HuH-7.5 (cell line): ENCODE measurements at regions not wholly inside any gene's neighbourhood (a gene's known extent, or its start where the extent isn't known, plus 50 kb on each side); places are given as distances from the start of the nearest gene placed in this dataset.
"Not testable (repeated sequence)": the region's sequence is repeated elsewhere in the genome, so short reads cannot be mapped to it uniquely, and the experiment has no call there.

Experiments
- DNase-seq: peaks from one replicate; pipeline ENCODE4 v3.0.0; 2011; ENCODE audit warnings: low spot score

DNA sequence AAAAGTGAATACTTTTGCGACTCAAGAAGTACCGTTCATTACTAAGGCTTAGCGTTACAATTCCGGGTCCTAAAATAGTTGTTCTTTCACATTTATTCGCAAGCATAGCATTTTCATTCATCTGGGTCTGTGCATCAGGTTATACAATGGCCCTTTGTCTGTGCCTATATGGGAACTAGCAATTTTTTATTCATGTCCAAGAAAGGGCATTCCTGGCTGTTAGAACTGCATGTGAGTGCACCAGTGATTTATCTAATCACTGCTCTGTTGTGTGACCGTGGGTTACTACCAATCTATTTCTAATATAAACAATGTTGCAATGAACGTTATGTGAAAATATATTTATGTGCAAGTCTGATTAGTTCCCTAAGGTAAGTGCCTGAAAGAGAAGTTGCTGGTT, 63.8 kb downstream of the SPANXA1 start:
- not testable (repeated sequence) for DNase-seq

- DNase-seq, result not testable (repeated sequence)
These were observed 108.8 kb downstream of the SPANXA1 start for GRCh38 chrX:141475788-141476187.

DNA sequence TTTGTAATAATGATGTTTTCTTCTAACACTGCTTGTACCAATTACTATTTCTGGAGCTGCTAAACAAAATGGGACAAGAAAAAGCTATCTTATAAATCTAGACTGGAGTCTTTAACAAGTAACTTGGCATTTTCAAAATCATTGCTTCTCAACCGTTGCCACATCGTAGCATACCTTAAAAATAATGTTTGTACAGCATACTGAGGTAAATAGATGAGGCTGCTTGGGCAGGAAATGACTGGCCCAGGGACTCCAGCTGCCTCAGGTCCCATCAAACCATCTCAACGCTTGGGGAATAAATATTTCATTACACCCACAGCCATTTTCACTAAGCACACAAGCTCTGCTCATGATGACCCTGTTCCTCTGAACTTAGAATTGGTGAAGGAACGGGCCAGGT, 115.1 kb downstream of the SPANXA1 start:
- DNase-seq, result no peak

DNA sequence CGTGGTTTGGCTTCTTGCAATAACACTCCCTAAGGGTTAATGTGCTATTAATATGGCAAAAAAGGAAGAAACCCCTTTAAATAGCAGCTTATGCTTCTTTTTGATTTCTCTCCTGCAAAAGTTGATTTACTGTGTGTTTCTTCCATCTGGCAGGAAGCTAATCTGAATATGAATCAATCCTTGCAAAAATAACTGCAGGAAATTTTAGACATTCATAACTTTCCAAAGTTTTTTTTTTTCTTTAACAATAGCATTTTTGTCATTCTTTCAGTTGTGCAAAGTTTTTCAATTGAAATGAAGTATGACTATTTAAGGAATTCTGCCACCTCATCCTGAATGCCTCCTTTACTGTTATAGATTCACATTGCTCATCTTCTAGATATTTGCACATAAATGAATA, 115.6 kb downstream of the SPANXA1 start:
- DNase-seq, result no peak

- no peak for DNase-seq
These were observed 117.1 kb downstream of the SPANXA1 start for GRCh38 chrX:141467442-141467841.

DNA sequence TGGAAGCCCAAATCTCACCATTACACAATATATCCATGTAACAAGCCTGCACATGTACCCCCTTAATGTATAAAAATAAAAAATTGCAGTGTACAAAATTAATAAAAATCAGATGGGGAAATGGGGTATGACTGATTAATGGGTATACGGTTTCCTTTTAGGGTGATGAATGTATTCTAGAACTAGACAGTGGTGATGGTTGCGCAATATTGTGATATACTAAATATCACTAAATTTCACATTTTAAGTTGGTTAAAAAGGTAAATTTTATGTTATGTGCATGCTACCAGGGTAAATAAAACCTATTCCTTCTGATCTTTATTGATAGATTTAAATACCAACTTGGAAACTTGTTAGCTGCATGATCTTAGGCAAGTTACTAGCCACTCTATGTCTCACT, 129.4 kb downstream of the SPANXA1 start:
- no peak for DNase-seq

DNA sequence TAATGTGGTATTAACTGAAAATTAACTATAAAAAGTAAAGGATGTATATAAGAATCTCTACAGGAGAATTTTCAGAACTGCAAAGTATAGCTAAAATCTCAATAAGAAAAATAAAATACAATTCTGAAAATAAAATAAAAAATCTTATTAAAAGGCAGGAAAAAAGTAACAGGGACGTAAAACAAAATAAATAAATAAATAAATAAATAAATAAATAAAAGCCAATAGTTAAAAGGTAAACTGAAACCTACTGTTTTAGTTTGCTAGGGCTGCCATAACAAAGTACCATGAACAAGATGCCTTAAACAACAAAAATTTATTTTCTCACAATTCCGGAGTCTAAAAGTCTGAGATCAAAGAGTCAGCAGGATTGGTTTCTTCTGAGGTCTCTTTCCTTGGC, 140.6 kb downstream of the SPANXA1 start:
- DNase-seq, result no peak

DNA sequence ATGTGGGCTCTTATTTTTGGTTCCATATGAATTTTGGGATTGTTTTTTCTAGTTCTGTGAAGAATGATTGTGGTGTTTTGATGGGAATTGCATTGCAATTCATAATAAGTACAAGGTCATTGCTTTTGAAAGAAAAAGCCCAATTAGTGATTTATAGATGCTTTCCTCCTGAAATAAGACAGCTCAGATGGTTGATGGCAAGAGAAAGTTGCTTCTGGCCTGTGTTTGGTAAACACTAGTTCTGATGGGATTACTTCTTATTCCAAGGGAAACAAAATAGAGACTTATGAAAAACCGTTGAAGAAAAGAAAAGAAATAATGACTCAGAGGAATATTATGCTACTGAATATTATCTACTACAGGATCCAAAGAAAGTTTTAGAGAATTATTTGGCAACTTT, 144.9 kb downstream of the SPANXA1 start:
- DNase-seq, result no peak

- no peak for DNase-seq
These were observed 168.6 kb downstream of the SPANXA1 start for GRCh38 chrX:141415889-141416288.

- peak; percentile 1 for DNase-seq
These were observed 163.7 kb upstream of the SPANXC start for GRCh38 chrX:141405853-141406492.

- DNase-seq, result no peak
These were observed 163.2 kb upstream of the SPANXC start for GRCh38 chrX:141405486-141405852.

DNA sequence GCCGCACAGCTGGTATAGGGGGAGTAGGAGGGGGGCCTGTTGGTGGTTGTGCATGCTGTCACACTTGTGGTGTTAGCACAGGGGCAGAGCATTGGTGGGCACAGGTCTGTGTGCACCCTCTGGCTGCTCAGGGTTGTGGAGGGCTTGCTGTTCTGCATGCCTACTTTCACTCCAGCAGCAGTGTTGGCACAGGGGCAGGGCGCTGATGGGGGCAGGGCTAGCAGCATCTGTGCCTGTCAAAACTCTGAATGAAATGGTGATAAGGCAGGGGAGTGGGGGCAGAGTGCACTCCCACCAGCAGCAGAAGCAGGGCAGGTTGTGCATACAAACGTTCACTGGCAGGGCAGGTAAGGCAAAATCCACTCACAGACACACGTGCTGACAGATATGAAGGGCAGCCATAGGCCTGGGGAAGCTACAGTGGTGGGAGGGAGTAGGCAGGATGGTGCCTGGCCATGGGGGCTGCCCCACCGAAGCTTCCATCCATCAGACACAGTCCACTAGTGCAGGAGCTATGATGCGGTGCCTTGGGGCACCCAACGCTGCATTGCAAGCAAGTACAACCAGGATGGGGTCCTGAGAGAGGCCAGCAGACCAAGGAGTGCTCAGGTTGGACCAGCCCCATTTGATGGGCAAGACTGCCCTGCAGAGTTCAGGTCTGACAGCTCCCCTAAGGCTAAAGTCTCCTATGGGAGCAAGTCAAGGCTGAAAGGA, 160.7 kb upstream of the SPANXC start:
- DNase-seq, result no peak

- DNase-seq, result no peak
These were observed 154.2 kb upstream of the SPANXC start for GRCh38 chrX:141396536-141396935.

DNA sequence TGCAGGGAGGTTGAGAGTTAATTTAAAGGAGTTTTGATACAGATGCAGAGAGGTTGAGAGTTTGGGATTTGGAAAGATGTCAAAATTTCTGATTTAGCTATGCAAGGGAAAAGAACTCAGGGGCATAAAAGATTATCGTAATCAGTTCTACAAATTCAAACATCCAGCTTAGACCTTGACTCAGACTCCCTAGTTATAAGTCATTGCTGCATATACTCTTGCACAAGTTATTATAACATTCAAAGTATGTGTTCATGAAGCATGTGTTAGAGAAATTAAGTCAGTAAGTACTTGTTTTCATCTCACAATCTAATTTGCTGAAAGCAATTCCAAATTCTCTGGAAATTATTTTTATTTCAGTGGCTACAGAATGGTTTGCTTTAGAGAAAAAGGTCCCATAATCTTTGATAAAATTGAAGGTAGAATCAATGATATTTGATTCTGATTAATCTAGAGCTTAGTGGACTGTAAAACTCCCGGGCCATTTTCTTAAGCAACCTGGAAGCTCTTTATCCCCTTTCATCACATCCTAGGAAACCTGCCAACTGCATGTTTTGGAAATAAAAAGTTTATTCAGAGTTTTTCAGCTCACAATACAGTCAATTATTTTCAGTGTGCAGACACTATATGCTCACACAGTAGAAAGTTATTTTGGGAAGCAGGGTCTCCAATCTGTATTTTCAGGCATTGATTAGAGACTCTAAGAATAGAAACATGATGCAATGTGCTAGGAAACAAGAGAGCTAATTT, 132.9 kb upstream of the SPANXC start:
- no peak for DNase-seq

DNA sequence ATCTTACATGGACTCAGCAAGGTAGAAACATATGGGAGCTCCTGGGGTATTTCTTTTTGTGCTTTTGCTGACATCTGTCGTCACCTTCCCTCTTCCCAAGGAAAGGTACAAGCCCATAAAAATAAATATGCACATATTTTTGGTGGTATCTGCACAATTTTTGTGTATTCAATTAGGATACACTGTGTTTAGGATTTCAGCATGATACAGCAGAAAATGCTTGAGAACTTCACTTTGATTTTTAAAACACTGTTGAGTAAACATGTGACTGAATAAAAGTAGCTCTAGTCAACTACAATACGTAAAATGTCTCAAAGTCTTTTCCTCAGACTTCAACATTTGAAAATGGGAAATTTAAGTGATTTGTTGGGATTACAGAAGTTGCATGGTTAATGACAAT, 99.4 kb upstream of the SPANXC start:
- DNase-seq, result no peak

DNA sequence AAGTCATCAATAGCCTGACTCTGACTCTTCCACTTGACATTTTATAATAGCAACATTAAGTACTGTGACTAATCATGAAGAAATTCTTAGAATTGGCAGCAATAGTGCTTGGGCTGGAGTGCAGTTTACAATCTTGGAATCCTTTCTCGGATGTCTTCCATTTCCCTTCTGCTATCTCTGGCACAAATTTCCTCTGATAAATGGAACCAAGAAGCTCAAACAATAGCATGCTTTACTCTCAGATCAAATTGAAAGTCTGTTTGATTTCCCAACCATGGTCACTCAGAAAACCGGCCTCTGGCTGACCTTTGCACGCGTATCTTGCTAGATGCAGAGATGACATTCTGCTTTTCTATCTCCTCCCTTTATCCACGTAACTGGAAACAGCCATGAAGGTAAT, 99.0 kb upstream of the SPANXC start:
- no peak for DNase-seq

DNA sequence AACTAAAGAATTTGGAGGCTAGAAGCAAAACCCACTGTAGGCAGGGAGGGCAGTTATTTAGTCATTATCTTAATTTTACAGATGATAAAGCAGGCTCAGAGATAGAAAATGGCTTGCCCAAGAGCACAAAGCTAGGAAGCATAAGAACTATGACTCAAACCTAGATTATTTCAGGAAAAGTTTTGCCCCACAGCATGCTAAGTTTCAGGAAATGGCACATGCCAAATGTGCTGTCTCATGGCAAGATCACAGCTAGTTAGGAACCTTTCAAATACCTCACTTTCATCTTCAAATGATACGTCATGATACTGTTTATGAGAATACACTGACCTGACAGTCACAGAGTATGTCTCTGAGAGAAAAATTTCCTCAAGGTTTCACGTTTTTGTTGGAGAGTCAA, 78.5 kb upstream of the SPANXC start:
- DNase-seq, result no peak

- no peak for DNase-seq
These were observed 72.1 kb upstream of the SPANXC start for GRCh38 chrX:141314441-141314840.

- no peak for DNase-seq
These were observed 58.7 kb upstream of the SPANXC start for GRCh38 chrX:141301017-141301416.
